HFFc6 (cell line): ENCODE measurements at regions not wholly inside any gene's neighbourhood (a gene's known extent, or its start where the extent isn't known, plus 50 kb on each side); places are given as distances from the start of the nearest gene placed in this dataset.

Experiments
- DNase-seq: peaks from one replicate; pipeline ENCODE4 v3.0.0-alpha.2; 2018
- H3K27ac Mint-ChIP-seq: 2 replicates; pipeline ENCODE4 v1.8.0; 2020; ENCODE audit warnings: mild to moderate bottlenecking, mixed read lengths
- H3K27me3 Mint-ChIP-seq: 2 replicates; pipeline ENCODE4 v1.8.0; 2021; ENCODE audit warnings: mild to moderate bottlenecking, moderate library complexity, mixed read lengths; ENCODE audit not compliant: insufficient read depth
- H3K36me3 Mint-ChIP-seq: 2 replicates; pipeline ENCODE4 v1.8.0; 2021; ENCODE audit warnings: low read depth, mixed read lengths
- H3K4me1 Mint-ChIP-seq: 2 replicates; pipeline ENCODE4 v1.8.0; 2020; ENCODE audit warnings: low read depth, mixed read lengths
- H3K4me3 Mint-ChIP-seq: 2 replicates; pipeline ENCODE4 v1.8.0; 2020; ENCODE audit warnings: mild to moderate bottlenecking, moderate library complexity, mixed read lengths
- H3K9me3 Mint-ChIP-seq: 2 replicates; pipeline ENCODE4 v1.8.0; 2020; ENCODE audit warnings: mild to moderate bottlenecking, mixed read lengths
- TF ChIP-seq, protein P1 (sequence below): fragments of 200-600 bp; sonication (generic); IDR thresholded peaks from 2 replicates; pipeline ENCODE4 v1.5.0; 2021; ENCODE audit warnings: antibody characterized with exemption, mild to moderate bottlenecking

DNA sequence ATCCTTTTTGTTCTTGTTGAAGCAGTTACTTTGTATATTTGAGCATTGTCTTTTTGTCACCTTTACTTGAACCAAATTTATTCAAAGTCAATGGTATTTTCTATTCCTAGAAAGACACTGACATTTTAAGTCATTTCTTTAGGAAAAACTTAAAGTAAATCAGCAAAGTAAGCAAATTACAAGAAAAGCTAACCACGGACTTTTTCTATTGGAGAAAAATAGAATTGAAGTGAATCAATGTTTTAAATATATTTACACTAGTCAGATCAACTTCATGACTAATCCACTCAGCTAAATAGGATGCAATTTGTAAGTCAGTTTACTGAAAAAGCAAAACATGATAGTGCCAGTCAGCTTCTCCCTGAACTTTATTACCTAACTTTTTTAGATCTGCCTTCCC lies 733.8 kb upstream of the ALCAM start:
- no peak for DNase-seq
- no peak overlapping the region for H3K4me3 Mint-ChIP-seq
- H3K27me3 Mint-ChIP-seq, result no peaks in the 10 kb centered on the region
- peaks cover 20% of the 10 kb centered on the region for H3K9me3 Mint-ChIP-seq
- H3K4me1 Mint-ChIP-seq, result peaks cover 43% of the 10 kb centered on the region
- TF ChIP-seq, protein P1, sequence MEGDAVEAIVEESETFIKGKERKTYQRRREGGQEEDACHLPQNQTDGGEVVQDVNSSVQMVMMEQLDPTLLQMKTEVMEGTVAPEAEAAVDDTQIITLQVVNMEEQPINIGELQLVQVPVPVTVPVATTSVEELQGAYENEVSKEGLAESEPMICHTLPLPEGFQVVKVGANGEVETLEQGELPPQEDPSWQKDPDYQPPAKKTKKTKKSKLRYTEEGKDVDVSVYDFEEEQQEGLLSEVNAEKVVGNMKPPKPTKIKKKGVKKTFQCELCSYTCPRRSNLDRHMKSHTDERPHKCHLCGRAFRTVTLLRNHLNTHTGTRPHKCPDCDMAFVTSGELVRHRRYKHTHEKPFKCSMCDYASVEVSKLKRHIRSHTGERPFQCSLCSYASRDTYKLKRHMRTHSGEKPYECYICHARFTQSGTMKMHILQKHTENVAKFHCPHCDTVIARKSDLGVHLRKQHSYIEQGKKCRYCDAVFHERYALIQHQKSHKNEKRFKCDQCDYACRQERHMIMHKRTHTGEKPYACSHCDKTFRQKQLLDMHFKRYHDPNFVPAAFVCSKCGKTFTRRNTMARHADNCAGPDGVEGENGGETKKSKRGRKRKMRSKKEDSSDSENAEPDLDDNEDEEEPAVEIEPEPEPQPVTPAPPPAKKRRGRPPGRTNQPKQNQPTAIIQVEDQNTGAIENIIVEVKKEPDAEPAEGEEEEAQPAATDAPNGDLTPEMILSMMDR, result no peak
- no peak overlapping the region for H3K27ac Mint-ChIP-seq
- peaks cover 25% of the 10 kb centered on the region for H3K36me3 Mint-ChIP-seq

DNA sequence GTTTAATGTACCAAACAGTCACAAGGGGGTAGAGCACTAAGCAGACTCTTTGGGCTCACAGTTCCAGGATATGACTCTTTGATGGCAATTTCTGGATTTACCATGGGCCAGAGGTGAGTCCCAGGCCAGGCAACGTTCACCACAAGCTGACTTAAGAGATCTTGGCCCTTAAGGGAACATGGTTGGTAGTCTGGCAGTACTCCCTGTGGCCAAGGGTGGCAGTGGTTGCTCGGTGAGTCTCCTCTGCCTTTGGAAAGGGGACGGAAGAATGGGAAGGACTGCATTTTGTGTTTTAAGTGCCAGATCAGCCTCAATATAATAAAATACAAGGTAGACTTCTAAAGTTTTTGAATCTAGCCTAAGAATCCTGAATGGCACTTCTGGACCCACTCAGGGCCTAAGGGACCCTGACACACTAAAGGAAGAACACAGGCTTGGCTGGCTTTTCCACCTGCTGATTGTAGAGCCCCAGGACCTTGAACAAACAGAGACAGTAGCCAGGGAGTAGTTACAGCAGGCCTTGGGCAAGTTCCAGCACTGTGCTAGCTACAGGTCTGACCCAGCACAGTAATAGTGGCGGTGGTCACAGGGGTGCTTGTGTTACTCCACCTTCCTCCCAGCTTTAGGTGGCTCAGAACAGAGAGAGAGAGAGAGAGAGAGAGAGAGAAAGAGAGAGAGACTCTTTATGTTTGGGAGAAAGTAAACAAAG lies 730.7 kb upstream of the ALCAM start:
- no peak overlapping the region for H3K27ac Mint-ChIP-seq
- H3K27me3 Mint-ChIP-seq, result no peaks in the 10 kb centered on the region; the same call in 1 of the 2 replicates
- no peak overlapping the region for H3K4me3 Mint-ChIP-seq
- H3K9me3 Mint-ChIP-seq, result peaks cover 27% of the 10 kb centered on the region
- H3K4me1 Mint-ChIP-seq, result peaks cover 17% of the 10 kb centered on the region
- TF ChIP-seq, protein P1, result peak; percentile 13; the same call in 1 of the 2 replicates
- H3K36me3 Mint-ChIP-seq, result peaks cover 26% of the 10 kb centered on the region
- DNase-seq, result no peak

DNA sequence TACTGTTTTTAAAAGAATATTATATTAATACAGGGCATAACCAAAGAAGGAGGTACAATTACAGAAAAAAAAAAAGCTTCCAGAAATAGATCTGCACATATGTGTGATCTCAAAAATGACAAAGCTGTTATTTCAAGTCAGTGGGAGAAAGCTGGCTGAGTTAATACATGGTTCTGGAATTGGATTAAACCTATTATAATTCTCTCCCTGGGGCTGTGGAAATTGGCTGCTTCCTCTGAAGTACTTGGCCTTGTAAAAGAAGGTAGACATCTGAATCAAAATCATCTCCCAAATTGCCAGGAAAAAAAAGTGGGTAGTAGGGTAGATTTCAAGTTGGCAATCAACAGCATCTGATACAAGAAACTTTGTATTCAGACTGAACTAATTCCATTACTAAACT lies 723.9 kb upstream of the ALCAM start:
- peaks cover 15% of the 10 kb centered on the region for H3K9me3 Mint-ChIP-seq
- no peak overlapping the region for H3K4me3 Mint-ChIP-seq
- peaks cover 14% of the 10 kb centered on the region; the same call in 1 of the 2 replicates for H3K36me3 Mint-ChIP-seq
- DNase-seq, result no peak
- H3K27ac Mint-ChIP-seq, result no peak overlapping the region
- TF ChIP-seq, protein P1, result no peak
- H3K27me3 Mint-ChIP-seq, result no peaks in the 10 kb centered on the region; the same call in none of the 2 replicates
- no peaks in the 10 kb centered on the region for H3K4me1 Mint-ChIP-seq

DNA sequence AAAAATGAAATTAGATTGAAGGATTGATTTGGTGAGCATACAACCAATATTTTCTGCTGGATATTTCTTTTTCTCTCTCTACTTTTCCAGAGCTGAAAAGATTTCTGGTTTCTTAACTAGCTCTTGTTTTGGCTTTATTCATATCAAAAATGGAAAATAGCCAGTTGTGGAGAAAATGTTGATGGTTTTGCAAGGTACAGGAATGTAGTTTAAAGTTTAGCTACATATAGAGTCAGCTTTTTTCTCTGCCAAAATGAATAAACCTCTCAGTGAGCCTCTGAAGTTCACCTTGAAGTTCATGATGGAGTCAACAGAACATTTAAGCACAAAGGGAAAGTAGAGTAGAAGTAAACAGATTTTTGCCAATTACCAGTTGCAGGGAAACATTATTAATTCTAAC lies 720.5 kb upstream of the ALCAM start:
- Mint-ChIP-seq H3K36me3 (no peaks in the 10 kb centered on the region), H3K9me3 (no peaks in the 10 kb centered on the region), H3K4me1 (no peaks in the 10 kb centered on the region), H3K4me3 (no peak overlapping the region), H3K27ac (no peak overlapping the region), H3K27me3 (no peaks in the 10 kb centered on the region; the same call in 1 of the 2 replicates)
- no peak for DNase-seq
- TF ChIP-seq, protein P1, result no peak

DNA sequence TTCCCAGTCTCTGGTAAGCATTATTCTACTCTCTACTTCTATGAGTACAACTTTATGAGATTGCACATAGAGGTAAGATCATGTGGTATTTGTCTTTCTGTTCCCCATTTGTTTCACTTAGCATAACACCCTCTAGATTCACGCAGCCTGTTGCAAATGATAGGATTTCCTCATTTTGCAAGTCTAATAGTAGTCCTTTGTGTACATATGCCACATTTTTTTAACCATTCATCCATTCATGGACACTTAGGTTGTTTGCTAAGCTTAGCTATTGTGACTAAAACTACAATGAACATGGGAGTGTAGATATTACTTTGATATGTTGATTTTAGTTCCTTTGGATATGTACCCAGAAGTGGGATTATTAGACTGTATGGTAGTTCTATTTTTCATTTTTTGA lies 717.9 kb upstream of the ALCAM start:
- DNase-seq, result no peak
- peaks cover 10% of the 10 kb centered on the region; the same call in 1 of the 2 replicates for H3K36me3 Mint-ChIP-seq
- no peak overlapping the region for H3K4me3 Mint-ChIP-seq
- H3K27ac Mint-ChIP-seq, result no peak overlapping the region
- no peaks in the 10 kb centered on the region for H3K27me3 Mint-ChIP-seq
- TF ChIP-seq, protein P1, result no peak
- no peaks in the 10 kb centered on the region for H3K9me3 Mint-ChIP-seq
- no peaks in the 10 kb centered on the region for H3K4me1 Mint-ChIP-seq
